ENCODE measurements at regions not wholly inside any gene's neighbourhood (a gene's known extent, or its start where the extent isn't known, plus 50 kb on each side); places are given as distances from the start of the nearest gene placed in this dataset.

DNA sequence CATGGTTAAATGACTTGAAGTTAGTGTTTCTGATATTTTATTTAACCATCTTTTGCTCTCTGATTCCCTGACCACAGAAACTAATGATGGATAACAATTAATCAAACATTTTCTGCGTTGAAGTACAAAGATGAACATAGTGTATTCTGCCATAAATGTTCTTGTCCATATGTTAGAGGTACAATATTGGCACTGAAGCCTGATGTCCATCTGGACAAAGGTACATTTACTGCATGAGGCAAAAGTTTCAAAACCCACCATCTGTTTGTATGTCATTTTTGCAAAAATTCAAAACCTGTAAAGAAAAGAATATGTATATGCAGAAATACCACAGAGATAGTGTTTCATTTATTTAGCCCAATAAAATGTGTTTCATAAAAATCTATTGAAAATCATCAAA, 861.5 kb downstream of the ANKRD7 start:
- H3K9ac ChIP-seq (ENCODE audit: low read depth in 1 of 2, low read length in 2 of 2): no peak overlapping the region
- TF ChIP-seq HNF4A (conservative IDR thresholded peaks at IDR 0.05): no peak
- no peak for TF ChIP-seq SP1 (IDR thresholded peaks at IDR 0.05)
- TF ChIP-seq HNF4G (IDR thresholded peaks at IDR 0.05): no peak
- no peak overlapping the region for H3K27ac ChIP-seq (ENCODE audit: low read depth in 1 of 2, low read length in 2 of 2)
- no peaks in the 10 kb centered on the region for H3K4me1 ChIP-seq (ENCODE audit: control insufficient read depth in 4 of 4, insufficient read depth in 4 of 4, low read length in 3 of 4)
- WGBS: 85% methylated on average over 1 of the region's 1 CpG
- H3K4me3 ChIP-seq (ENCODE audit: low read depth in 1 of 3, low read length in 3 of 3): no peak overlapping the region
- no peak for DNase-seq (ENCODE audit: low spot score)
- H3K27me3 ChIP-seq (ENCODE audit: control insufficient read depth in 4 of 4, insufficient read depth in 4 of 4, low read length in 3 of 4): no peaks in the 10 kb centered on the region
- no peaks in the 10 kb centered on the region for H3K9me3 ChIP-seq (ENCODE audit: control insufficient read depth in 4 of 4, low read length in 3 of 4)
- no peaks in the 10 kb centered on the region for H3K36me3 ChIP-seq (ENCODE audit: control insufficient read depth in 4 of 4, insufficient read depth in 3 of 4, low read depth in 1 of 4, low read length in 3 of 4)

GRCh38 chr7:119090851-119091250, 866.3 kb downstream of the ANKRD7 start:
- H3K9ac ChIP-seq (ENCODE audit: low read depth in 1 of 2, low read length in 2 of 2): no peak overlapping the region
- no peaks in the 10 kb centered on the region for H3K27me3 ChIP-seq (ENCODE audit: control insufficient read depth in 4 of 4, insufficient read depth in 4 of 4, low read length in 3 of 4)
- no peaks in the 10 kb centered on the region for H3K4me1 ChIP-seq (ENCODE audit: control insufficient read depth in 4 of 4, insufficient read depth in 4 of 4, low read length in 3 of 4)
- no peaks in the 10 kb centered on the region for H3K9me3 ChIP-seq (ENCODE audit: control insufficient read depth in 4 of 4, low read length in 3 of 4)
- H3K36me3 ChIP-seq (ENCODE audit: control insufficient read depth in 4 of 4, insufficient read depth in 3 of 4, low read depth in 1 of 4, low read length in 3 of 4): no peaks in the 10 kb centered on the region
- no peak for DNase-seq (ENCODE audit: low spot score)
- TF ChIP-seq FOXA2 (IDR thresholded peaks at IDR 0.05) (no peak), RXRA (IDR thresholded peaks at IDR 0.05) (no peak), EGR1 (IDR thresholded peaks at IDR 0.05; ENCODE audit: low read depth in 2 of 2) (no peak), FOXA1 (IDR thresholded peaks at IDR 0.05) (no peak), YY1 (IDR thresholded peaks at IDR 0.05) (no peak), JUND (IDR thresholded peaks at IDR 0.05) (no peak), ZBTB33 (IDR thresholded peaks at IDR 0.05) (no peak), RAD21 (IDR thresholded peaks at IDR 0.05) (no peak), ATF3 (IDR thresholded peaks at IDR 0.05) (no peak), HNF4A (conservative IDR thresholded peaks at IDR 0.05) (no peak), SP1 (IDR thresholded peaks at IDR 0.05) (no peak), GABPA (IDR thresholded peaks at IDR 0.05 in 1 of 2, conservative IDR thresholded peaks at IDR 0.05 in 1 of 2) (no peak), NR2F2 (IDR thresholded peaks at IDR 0.05) (no peak), HNF4G (IDR thresholded peaks at IDR 0.05) (no peak), TAF1 (conservative IDR thresholded peaks at IDR 0.05) (no peak)
- TF ChIP-seq, protein P1, sequence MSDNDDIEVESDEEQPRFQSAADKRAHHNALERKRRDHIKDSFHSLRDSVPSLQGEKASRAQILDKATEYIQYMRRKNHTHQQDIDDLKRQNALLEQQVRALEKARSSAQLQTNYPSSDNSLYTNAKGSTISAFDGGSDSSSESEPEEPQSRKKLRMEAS (IDR thresholded peaks at IDR 0.05): no peak
- TF ChIP-seq, protein P2, sequence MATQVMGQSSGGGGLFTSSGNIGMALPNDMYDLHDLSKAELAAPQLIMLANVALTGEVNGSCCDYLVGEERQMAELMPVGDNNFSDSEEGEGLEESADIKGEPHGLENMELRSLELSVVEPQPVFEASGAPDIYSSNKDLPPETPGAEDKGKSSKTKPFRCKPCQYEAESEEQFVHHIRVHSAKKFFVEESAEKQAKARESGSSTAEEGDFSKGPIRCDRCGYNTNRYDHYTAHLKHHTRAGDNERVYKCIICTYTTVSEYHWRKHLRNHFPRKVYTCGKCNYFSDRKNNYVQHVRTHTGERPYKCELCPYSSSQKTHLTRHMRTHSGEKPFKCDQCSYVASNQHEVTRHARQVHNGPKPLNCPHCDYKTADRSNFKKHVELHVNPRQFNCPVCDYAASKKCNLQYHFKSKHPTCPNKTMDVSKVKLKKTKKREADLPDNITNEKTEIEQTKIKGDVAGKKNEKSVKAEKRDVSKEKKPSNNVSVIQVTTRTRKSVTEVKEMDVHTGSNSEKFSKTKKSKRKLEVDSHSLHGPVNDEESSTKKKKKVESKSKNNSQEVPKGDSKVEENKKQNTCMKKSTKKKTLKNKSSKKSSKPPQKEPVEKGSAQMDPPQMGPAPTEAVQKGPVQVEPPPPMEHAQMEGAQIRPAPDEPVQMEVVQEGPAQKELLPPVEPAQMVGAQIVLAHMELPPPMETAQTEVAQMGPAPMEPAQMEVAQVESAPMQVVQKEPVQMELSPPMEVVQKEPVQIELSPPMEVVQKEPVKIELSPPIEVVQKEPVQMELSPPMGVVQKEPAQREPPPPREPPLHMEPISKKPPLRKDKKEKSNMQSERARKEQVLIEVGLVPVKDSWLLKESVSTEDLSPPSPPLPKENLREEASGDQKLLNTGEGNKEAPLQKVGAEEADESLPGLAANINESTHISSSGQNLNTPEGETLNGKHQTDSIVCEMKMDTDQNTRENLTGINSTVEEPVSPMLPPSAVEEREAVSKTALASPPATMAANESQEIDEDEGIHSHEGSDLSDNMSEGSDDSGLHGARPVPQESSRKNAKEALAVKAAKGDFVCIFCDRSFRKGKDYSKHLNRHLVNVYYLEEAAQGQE (IDR thresholded peaks at IDR 0.05): no peak
- TF ChIP-seq, protein P3, sequence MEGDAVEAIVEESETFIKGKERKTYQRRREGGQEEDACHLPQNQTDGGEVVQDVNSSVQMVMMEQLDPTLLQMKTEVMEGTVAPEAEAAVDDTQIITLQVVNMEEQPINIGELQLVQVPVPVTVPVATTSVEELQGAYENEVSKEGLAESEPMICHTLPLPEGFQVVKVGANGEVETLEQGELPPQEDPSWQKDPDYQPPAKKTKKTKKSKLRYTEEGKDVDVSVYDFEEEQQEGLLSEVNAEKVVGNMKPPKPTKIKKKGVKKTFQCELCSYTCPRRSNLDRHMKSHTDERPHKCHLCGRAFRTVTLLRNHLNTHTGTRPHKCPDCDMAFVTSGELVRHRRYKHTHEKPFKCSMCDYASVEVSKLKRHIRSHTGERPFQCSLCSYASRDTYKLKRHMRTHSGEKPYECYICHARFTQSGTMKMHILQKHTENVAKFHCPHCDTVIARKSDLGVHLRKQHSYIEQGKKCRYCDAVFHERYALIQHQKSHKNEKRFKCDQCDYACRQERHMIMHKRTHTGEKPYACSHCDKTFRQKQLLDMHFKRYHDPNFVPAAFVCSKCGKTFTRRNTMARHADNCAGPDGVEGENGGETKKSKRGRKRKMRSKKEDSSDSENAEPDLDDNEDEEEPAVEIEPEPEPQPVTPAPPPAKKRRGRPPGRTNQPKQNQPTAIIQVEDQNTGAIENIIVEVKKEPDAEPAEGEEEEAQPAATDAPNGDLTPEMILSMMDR (IDR thresholded peaks at IDR 0.05; ENCODE audit: low read depth, low read length, missing input control): no peak
- H3K4me3 ChIP-seq (ENCODE audit: low read depth in 1 of 3, low read length in 3 of 3): no peak overlapping the region
- H3K27ac ChIP-seq (ENCODE audit: low read depth in 1 of 2, low read length in 2 of 2): no peak overlapping the region

All from liver (tissue), 8 donors.